GM18507 (cell line): ENCODE measurements at regions not wholly inside any gene's neighbourhood (a gene's known extent, or its start where the extent isn't known, plus 50 kb on each side); places are given as distances from the start of the nearest gene placed in this dataset.

ENCODE experiments used
- DNase-seq: peaks from one replicate; pipeline ENCODE4 v3.0.0; 2011; ENCODE audit warnings: low read depth; ENCODE audit not compliant: insufficient read length; ENCODE audit errors: extremely low spot score
- FAIRE-seq: peaks from 2 replicates; lab custom pipeline; 2011; peaks lifted over from hg19 to GRCh38; lab: Jason Lieb, UNC

DNA sequence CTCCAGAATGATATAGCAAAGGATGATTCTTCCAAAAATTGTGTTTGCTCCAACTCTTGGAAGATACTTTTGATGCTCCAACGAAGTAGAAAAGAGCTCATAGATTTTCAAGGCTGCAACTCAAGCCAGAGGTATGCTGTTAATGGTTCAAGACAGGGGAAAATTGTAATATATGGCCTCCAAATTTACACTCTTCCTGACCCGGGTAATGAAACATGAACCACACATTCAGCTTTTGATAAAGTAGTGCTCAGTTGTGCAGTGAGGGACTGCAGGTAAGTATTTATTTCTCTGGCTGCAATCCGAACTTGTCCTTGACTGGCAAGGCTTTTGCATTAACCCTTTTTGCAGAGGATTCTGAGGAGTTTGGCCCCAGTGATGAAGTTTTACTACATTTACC, 446.4 kb downstream of the RASEF start:
- FAIRE-seq (no peak), DNase-seq (no peak)

- FAIRE-seq (no peak), DNase-seq (no peak)
Observed at GRCh38 chr9:82621447-82621846, 441.5 kb downstream of the RASEF start.

- FAIRE-seq, result no peak
- no peak for DNase-seq
Observed at GRCh38 chr9:82637368-82637767, 425.6 kb downstream of the RASEF start.

- DNase-seq (no peak), FAIRE-seq (no peak)
Observed at GRCh38 chr9:82645600-82645999, 417.3 kb downstream of the RASEF start.

DNA sequence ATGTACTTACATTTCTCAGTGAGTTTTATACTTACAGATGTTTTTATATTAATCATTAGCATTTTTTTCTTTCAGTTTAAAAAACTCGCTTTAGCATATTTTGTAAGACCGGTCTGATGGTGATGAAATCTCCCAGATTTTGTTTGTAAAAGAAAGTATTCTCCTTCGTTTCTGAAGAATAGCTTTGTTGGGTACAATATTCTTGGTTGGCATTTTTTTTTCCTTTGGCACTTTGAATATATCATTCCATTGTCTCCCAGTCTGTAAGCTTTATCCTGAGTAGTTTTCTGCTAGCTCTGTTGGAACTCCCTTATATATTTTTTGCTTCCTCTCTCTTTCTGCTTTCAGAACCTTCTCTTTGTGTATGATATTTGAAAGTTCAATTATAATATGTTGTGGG, 412.6 kb downstream of the RASEF start:
- FAIRE-seq, result no peak
- no peak for DNase-seq

GRCh38 chr9:82651474-82651873, 411.5 kb downstream of the RASEF start:
- FAIRE-seq (no peak), DNase-seq (no peak)

- FAIRE-seq (no peak), DNase-seq (no peak)
Observed at GRCh38 chr9:82665324-82665723, 397.6 kb downstream of the RASEF start.

GRCh38 chr9:82668689-82669199, 394.2 kb downstream of the RASEF start:
- FAIRE-seq, result no peak
- DNase-seq, result no peak

- DNase-seq (no peak), FAIRE-seq (no peak)
Observed at GRCh38 chr9:82670000-82670399, 392.9 kb downstream of the RASEF start.

DNA sequence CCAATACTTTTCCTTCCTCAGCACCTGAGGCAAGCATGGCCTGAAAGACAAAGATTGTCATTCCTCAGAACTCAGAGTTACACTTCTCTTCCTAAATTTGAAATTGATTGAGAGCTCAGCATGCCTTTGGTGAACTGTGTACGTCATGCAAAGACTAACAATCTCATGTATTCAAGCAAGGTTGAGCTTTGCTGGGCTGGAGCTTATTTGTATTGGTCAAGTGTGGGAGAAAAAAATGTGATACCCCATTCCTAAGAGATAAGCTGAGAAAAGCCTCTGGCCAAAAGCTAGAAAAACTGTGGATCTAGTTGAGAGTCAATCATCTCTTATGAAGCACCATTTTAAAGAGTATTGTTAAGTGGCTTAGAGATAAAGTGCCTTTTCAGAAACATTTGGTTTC, 392.2 kb downstream of the RASEF start:
- DNase-seq, result no peak
- no peak for FAIRE-seq

GRCh38 chr9:82673201-82673600, 389.7 kb downstream of the RASEF start:
- FAIRE-seq, result no peak
- DNase-seq, result no peak

GRCh38 chr9:82673919-82674318, 389.0 kb downstream of the RASEF start:
- no peak for FAIRE-seq
- DNase-seq, result no peak

DNA sequence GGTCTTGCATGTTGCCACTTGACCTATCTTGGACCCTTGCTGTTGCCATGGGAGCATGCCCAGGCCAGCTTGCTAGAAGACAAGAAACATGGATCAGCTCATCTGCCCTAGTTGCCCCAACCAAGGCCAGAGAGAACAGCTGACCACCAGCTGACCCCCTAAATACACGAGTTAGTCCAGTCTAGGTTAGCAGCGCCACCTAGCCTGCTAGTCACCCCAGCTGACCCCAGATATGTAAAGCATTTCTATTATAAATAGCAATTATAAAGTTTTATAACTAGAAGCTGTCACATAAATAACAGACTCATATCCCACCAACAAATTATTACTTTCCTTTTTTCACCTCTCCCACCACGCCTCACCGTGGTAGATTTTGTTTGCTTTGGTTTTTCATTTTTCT, 387.8 kb downstream of the RASEF start:
- no peak for FAIRE-seq
- DNase-seq, result no peak

GRCh38 chr9:82675605-82676004, 387.3 kb downstream of the RASEF start:
- FAIRE-seq (no peak), DNase-seq (no peak)

- no peak for DNase-seq
- FAIRE-seq, result no peak
Observed at GRCh38 chr9:82677086-82677485, 385.9 kb downstream of the RASEF start.

- FAIRE-seq (no peak), DNase-seq (no peak)
Observed at GRCh38 chr9:82679472-82679871, 383.5 kb downstream of the RASEF start.

- no peak for DNase-seq
- no peak for FAIRE-seq
Observed at GRCh38 chr9:82680179-82680935, 382.6 kb downstream of the RASEF start.

DNA sequence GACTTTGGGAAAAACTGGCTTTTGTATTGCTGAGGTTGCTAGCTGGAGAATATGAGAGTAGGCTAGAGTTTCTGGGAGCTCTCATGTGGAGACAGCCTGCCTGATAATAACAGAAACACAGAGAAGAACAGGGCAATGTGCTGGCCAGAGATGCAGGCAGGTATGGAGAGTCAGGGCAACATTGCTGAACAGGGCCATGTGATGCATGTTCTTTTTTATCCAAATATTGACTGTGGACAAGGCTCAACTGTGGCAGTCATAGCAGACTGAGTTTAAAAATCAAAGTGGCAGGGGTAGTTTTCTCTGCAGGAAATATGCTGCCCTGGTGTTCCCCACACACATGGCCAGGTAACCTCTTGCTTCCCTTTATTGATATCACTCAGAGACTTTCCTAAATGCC, 381.1 kb downstream of the RASEF start:
- DNase-seq (no peak), FAIRE-seq (no peak)

DNA sequence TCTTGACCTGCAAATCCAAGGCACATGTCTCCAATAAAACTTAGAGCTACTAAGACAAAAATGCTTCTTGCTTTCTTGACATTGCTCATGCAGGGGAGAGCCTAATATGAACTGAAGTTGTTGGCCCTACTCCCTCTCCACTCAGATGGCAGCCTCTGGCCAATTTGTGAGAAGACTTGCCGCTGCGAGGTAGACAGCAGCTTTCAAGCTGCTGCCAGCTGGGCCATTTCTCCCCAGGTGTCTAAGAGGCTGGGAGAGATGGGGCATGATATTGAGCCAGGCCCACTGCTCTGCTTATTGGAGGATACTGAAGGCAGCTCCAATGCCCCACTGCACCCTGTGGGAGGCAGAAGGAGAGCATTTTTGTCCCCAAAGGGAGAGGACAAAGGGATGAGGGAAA, 380.5 kb downstream of the RASEF start:
- no peak for FAIRE-seq
- no peak for DNase-seq

DNA sequence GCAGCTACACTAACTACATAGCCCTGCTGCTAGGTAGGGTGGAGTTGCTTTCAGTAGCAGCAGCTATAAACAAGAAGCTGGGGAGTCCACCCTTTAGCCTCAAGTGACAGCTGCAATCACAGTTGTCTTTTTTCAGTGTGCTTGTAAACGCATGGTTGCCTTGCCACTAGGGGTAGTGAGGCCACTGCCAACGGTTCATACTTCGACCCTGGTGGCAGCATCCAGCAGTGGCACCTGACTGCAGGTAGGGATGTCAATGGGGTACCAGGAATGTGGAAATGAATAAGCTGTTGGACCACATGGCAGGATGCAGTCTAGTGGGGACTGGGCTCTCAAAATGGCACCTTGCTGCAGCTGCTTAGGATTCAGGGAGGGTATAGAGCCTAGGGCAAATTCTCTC, 367.2 kb downstream of the RASEF start:
- FAIRE-seq (no peak), DNase-seq (no peak)

DNA sequence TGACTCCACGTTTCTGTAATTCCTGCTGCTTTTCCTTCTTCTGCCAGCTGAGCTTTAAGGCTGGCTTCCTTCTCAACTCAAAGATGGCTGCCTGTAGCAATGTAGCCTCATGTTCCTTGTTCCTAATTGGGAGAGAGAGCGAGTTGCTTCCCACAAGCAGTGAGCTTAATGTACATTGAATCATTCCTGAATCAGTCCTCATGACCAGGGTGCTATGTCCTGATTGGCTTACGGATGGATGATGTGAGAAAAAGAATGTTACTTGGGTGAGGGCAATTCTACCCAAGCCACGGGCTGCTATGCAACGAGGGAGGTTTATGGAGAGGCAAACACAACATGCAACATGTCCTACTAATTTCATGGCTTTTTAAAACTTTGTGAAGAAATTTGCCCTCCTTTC, 356.2 kb downstream of the RASEF start:
- DNase-seq (no peak), FAIRE-seq (no peak)

GRCh38 chr9:82716821-82717220, 346.1 kb downstream of the RASEF start:
- no peak for FAIRE-seq
- DNase-seq, result no peak
